ENCODE measurements at regions not wholly inside any gene's neighbourhood (a gene's known extent, or its start where the extent isn't known, plus 50 kb on each side); places are given as distances from the start of the nearest gene placed in this dataset.
A peak's percentile ranks its signal among the peaks of the same experiment; 100 is the strongest.

- no peak for ATAC-seq
- intact Hi-C loops (cut with DNase I), result no loop called here
- DNase-seq (ENCODE audit: low spot score), result no peak
These were observed 97.7 kb downstream of the CD47 start for GRCh38 chr3:107992976-107993684.

- intact Hi-C loops (cut with DNase I), result no loop called here
- no peak for ATAC-seq
These were observed 99.9 kb downstream of the CD47 start for GRCh38 chr3:107990926-107991325.

DNA sequence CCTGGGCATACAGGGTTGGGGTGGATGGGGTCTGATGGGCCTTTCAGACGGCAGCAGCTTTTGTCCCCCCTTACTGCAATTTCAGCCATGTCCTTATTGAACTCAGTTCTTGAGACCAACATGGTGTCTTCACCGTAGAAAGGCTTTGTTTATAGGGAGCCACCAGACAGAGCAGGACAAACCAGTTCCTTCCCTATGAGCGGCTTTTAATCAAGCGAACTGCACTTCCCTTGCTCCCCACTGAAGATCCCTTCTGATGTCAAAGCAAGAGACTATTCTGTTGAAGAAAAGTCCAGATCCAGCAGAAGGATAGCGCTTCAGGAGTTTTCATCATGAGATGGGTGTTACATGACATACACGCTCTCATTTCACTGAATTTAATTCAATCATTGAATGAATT is 100.4 kb downstream of the CD47 start:
- ATAC-seq (no peak), DNase-seq (ENCODE audit: low spot score) (no peak)

More at GRCh38 chr3:107990926-107991325, 99.9 kb downstream of the CD47 start:
- DNase-seq (ENCODE audit: low spot score), result no peak

GRCh38 chr3:107989661-107990060 is 101.2 kb downstream of the CD47 start:
- ATAC-seq (no peak), DNase-seq (ENCODE audit: low spot score) (no peak)
- intact Hi-C loops (cut with DNase I), result no loop called here

More for the DNA sequence above, 100.4 kb downstream of the CD47 start:
- intact Hi-C loops (cut with DNase I), result no loop called here

GRCh38 chr3:107988460-107989175 is 102.2 kb downstream of the CD47 start:
- DNase-seq (ENCODE audit: low spot score) (no peak), ATAC-seq (no peak)
- intact Hi-C loops (cut with DNase I), result no loop called here

DNA sequence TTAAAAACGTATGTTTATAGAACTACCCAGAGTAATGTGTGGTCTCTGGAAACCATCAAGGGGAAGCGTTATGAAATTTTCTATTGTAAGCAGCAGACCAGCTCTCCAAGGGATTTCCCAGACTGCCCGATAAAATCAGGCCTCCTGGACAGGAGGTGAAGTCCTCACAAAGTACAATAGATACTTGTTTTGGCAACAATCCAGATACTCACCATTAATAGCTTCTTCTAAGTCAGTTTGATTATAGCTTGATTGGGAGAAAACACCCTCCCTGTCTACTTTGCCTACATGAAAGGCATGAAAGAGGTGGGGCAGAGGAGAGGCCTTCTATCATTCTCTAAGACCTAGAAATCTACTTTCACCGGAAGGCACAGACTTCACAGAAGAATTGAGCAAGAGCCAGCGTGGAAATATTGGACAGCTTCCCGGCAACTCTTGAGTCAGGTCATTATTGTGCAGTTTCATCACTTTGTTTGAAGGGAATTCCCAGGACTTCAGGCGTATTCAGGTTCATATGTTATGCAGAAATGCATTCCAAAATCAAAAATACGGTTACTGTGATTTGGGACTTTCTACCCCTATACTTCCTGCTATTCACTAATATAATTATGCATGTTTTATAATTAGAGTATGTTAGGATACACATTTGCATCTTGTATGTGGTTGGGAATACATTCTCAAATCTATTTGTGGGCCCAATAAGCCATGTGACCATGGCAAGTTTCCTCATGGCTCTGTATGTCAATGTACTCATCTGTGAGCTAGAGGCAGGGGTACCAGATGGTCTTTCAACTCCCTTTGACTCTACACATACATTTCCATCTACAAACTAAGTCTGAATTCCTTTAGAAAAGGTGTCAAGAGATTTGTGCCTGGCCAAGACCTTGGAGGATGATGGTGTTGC is 103.5 kb downstream of the CD47 start:
- peak; percentile 90 for DNase-seq (ENCODE audit: low spot score)
- intact Hi-C loops (cut with DNase I), result no loop called here
- ATAC-seq, result peak; percentile 95

DNA sequence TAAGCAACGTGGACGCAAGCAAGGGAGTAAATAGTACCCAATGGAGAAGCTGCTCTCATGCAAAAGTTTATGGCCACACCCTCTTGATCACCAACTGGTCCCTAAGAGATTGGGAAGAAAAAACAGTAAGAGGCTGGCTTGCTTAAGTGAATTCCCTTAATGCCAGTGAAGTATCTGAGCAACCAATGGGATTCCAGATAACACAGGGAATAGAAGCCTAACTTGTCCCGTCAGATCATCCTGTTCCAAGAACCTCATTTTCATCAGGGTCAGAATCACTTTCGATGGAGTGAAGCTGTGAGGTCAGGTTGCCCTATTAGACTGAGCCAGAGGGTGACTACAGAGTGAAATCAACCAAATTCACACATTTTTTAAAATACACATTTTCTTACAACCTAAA is 104.3 kb downstream of the CD47 start:
- intact Hi-C loops (cut with DNase I), result no loop called here
- DNase-seq (ENCODE audit: low spot score) (no peak), ATAC-seq (peak; percentile 68)

- no peak for DNase-seq (ENCODE audit: low spot score)
- intact Hi-C loops (cut with DNase I), result no loop called here
- no peak for ATAC-seq
These were observed 105.3 kb downstream of the CD47 start for GRCh38 chr3:107985496-107985895.

DNA sequence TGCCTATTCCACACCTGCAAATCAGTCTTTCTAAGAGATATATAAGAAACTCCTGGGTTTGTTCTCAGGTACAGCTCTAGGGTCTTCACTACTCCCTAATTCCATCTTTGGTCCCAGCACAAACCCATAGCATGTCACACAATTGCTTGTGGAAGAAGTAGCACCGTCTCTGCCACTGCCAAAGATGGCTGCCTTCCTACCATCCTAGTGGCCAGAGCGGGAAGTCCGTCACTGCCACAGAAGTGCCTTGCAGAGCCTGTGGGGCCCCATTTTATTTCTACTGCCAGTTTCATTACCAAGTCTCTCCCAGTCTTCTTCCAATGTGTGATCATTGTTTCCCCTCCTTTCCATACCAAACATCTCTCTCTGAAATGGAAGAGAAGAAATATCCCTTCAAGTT is 107.6 kb downstream of the CD47 start:
- no peak for DNase-seq (ENCODE audit: low spot score)
- no peak for ATAC-seq
- intact Hi-C loops (cut with DNase I), result no loop called here

DNA sequence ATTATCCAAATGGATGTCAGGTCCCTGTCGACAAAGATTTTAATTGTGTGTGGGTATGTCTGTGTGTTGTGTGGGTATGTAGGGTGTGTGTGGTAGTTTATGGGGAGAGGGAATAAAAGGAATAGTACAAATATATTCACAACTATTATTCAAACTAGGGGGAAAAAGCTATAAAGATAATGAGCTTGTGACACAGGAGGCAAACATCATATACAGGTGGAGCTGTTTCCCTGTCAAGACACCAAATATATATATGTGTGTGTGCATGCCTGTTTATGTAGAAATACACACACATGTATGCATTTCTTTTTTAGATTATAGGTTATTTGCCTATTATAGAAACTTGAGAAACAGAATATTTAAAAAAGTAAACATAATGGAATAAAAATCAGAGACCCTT is 108.7 kb downstream of the CD47 start:
- intact Hi-C loops (cut with DNase I), result no loop called here
- DNase-seq (ENCODE audit: low spot score), result no peak
- ATAC-seq, result no peak

DNA sequence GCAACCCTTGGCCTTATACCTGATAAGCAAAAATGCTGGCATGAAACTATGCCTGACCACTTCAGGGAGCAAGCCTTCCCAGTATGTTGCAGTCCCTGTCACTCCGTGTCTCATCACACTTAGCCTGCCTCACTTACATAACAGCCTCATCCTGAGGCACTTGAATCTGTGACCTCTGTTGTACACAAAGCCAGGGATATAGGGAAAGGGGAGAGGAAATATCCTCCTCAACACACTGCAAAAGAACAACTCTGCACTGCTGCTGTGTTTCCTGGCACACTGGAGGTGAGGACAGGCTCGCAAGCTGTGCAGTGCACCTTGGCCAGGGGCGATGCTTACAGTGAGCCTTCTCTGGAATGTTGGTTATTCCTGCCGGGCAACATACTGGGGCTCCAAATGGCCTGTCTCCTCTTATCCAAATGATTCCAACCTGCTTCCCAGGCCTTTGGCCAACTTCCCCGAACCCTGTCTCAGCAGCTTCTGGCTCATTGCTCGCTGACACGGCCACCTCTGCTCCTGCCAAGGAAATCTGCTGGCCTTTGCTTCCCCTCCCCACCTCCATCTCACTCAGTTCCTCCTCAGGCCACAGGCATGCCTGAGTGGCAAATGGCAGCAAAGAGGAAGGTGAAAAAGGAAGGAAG is 109.2 kb downstream of the CD47 start:
- peak; percentile 42 for ATAC-seq
- intact Hi-C loops (cut with DNase I), result no loop called here
- no peak for DNase-seq (ENCODE audit: low spot score)

- ATAC-seq (no peak), DNase-seq (ENCODE audit: low spot score) (no peak)
- intact Hi-C loops (cut with DNase I), result no loop called here
These were observed 111.3 kb downstream of the CD47 start for GRCh38 chr3:107979538-107979937.

DNA sequence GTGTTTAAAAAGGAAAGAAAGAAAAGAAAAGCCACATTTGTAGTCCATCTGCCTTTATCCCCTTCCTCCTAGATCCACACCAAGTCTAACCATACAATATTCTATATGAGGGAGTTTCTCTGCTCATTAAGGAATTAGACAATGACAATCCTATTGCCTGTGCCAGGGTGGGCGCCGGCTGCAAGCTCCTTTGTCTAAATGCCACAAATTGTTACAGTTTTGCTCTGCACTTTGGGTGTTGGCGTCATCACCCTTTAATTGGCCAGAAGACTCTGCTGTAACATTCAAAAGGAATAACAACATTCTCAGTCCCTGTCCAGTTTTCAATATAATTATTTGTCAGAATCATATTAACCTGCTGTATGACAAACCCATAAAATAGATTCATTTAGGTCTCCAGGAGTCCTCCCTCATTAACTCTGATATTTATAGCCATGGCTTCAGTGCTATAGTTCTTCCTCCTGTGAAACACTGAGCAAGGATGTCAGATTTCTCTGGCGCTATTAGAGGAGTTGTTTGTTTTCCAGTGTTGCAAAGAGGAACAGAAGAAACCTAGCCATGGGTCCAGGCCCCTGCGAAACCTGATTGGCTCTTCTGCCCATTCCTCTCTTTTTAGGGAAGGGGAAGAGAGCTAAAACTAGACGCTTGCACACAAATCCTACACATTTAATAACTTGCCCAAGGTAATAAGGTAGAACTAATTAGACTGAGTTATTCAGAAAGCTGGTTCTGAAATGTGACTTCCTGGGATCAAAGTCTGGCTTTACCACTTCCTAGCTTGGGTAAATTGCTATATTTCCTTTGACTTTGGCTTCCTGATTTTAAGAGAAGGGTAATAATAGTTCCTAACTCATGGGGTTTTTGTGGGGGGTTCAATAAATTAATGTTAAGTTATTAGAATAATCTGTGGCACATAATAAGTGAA is 112.4 kb downstream of the CD47 start:
- DNase-seq (ENCODE audit: low spot score) (no peak), ATAC-seq (no peak)
- intact Hi-C loops (cut with DNase I), result no loop called here

DNA sequence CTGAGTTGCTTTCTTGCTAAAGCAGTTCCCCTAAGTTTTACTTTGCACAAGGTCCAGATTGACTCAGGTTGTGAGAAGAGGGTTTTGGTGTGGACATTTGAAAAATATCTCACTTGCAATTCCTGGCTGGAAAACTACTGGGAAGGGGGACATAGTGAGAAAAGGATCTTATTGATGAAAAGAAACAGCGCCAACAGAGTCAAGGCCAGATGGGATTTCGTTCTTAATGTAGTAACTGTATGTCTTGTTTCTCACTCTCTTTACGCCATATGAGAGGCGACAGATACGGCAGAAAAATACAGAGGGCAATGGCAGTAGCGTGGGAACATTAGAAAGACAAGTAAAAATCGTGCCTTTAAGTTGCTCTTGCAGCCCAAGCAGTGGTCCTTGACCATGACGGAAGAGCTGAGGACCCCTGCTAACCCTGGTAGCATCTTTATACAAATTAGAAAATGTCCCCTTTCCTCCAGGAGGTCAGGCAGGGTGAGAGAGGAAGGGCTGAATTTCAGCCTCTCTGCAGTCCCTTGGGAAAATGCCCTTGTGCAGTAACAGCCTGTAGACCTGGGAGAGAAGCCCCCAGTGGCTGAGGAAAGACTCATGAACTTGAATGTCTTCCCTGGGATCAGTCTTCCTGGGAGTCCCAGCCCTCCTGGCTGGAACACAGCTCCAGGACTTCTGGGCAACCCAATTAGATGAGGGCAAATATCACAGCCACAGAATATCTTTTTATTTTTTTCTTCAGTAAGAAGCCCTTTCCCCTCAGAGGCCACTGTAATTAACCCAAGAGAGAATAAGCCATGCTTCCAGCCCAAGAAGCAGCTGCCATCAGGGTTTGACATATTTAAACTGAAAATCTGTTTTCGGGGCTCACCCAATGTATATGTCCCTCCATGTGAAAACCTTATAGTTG is 113.4 kb downstream of the CD47 start:
- intact Hi-C loops (cut with DNase I), result no loop called here
- DNase-seq (ENCODE audit: low spot score) (no peak), ATAC-seq (no peak)

DNA sequence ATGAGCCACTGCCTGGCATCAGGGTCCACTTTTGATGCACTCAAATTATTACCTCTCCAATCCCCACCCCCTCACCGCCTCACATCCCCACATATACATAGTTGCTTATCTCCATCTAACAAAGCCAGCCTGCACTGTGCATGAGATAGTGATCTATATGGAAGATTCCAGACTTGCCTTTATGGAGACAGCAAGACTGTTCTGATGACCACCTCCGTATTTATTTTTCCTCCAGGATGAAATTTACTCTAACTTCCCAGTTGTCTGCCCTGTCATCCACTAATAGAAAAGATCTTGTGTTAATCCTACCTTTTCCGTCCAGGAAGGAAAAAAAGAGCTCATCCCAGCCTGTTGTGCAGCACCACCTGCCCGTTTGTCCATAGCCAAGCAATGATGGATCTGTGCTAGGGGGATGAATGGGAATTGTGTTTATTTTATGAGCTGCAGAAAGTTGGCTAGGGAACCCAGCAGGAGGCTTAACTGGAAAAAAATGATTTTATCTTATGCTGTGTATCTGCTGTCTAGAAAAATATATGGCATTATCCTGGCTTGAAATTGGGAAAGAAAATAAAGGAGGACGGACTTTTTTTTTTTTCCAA is 114.5 kb downstream of the CD47 start:
- intact Hi-C loops (cut with DNase I), result no loop called here
- no peak for DNase-seq (ENCODE audit: low spot score)
- ATAC-seq, result no peak

DNA sequence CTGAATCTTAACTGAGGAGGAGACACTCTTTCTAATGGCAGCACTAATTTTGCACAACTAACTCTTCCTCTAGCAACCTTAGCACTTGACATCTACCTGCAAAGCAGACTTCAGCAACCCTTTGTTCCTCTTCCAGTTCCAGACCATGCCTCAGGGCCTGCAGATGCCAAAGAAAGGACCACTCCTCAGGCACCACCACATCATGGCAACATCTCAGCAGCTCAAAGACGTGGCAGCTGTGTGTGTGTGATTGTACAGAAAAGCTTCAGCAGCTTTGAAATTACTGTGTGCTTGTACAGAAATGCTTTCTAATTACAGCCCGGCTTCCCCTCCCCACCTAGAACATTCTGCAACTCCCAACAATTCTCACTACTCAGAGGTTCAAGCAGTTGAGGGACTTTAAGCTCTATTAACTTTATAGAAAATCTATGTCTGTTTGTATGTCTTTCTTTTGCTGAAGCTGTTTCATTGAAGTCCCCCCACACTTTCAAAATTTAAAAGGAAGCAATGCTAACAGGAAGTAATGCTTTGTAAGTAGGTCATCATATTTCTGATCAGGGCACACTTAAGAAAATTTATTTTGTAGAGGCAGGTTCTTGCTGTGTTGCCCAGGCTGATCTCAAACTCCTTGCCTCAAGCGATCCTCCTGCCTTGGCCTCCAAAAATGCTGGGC is 115.2 kb downstream of the CD47 start:
- intact Hi-C loops (cut with DNase I), result no loop called here

More for the DNA sequence above, 115.2 kb downstream of the CD47 start:
- DNase-seq (ENCODE audit: low spot score), result no peak
- no peak for ATAC-seq

Measured in sciatic nerve (tissue), 2 donors.